SK-N-SH (cell line): ENCODE measurements at regions not wholly inside any gene's neighbourhood (a gene's known extent, or its start where the extent isn't known, plus 50 kb on each side); places are given as distances from the start of the nearest gene placed in this dataset.

Source experiments
- CTCF ChIA-PET: fragments of 300-600, 350-600 bp; formaldehyde crosslinking; extraction: SDS; loops from one replicate; lab custom pipeline; 2021; lab: Yijun Ruan, JAX
- POLR2A ChIA-PET: fragments of 350-600 bp; sonication (Branson Sonifier 250); formaldehyde crosslinking; extraction: SDS; loops from one replicate; lab custom pipeline; 2020; ENCODE audit warnings: antibody characterized with exemption, inconsistent platforms; lab: Yijun Ruan, JAX
- DNase-seq: peaks from one replicate; pipeline ENCODE4 v3.0.0; 2012
- H2AFZ ChIP-seq: fragments of 200-600 bp; sonication (generic); 2 replicates; pipeline ENCODE4 v1.8.1; 2016; ENCODE audit warnings: antibody characterized with exemption, mild to moderate bottlenecking, low read depth
- H3F3A ChIP-seq: fragments of 200-600 bp; sonication (generic); replicated peaks from 2 replicates; pipeline ENCODE3; 2016; ENCODE audit warnings: antibody characterized with exemption, mild to moderate bottlenecking; ENCODE audit not compliant: insufficient read depth
- H3K27ac ChIP-seq, 2 experiments: fragments of 200-500 bp in 1 of 2; fragments of 200-600 bp in 1 of 2; sonication (Bioruptor generic) in 1 of 2; sonication (generic), shearing (Covaris generic) in 1 of 2; 2 replicates each; pipeline versions ENCODE4 v1.5.1 to v1.6.1; 2014 to 2016; ENCODE audit warnings: low read depth in 2 of 2, inconsistent platforms in 1 of 2, low read length in 1 of 2, mild to moderate bottlenecking in 1 of 2, mixed read lengths in 1 of 2
- H3K27me3 ChIP-seq: fragments of 200-600 bp; sonication (generic), shearing (Covaris generic); 2 replicates; pipeline ENCODE4 v1.6.1; 2016; ENCODE audit warnings: mixed run types; ENCODE audit not compliant: insufficient read depth
- H3K36me3 ChIP-seq, 2 experiments: fragments of 200-500 bp in 1 of 2; fragments of 200-600 bp in 1 of 2; sonication (Bioruptor generic) in 1 of 2; sonication (generic) in 1 of 2; replicated peaks in 1 of 2; 2 replicates each; pipeline versions ENCODE3 to v1.5.1; 2014 to 2016; ENCODE audit warnings: low read length in 1 of 2, mild to moderate bottlenecking in 1 of 2; ENCODE audit not compliant: insufficient read depth in 2 of 2, control insufficient read depth in 1 of 2
- H3K4me1 ChIP-seq, 2 experiments: fragments of 200-500 bp in 1 of 2; fragments of 200-600 bp in 1 of 2; sonication (Bioruptor generic) in 1 of 2; sonication (generic), shearing (Covaris generic) in 1 of 2; 2 replicates each; pipeline versions ENCODE4 v1.5.1 to v1.6.1; 2014 to 2016; ENCODE audit warnings: low read depth in 1 of 2, low read length in 1 of 2, mixed run types in 1 of 2; ENCODE audit not compliant: insufficient read depth in 2 of 2, control insufficient read depth in 1 of 2
- H3K4me2 ChIP-seq: fragments of 200-600 bp; sonication (generic), shearing (Covaris generic); 2 replicates; pipeline ENCODE4 v1.6.1; 2017; ENCODE audit warnings: mixed run types
- H3K4me3 ChIP-seq, 2 experiments: fragments of 200-500 bp in 1 of 2; fragments of 200-600 bp in 1 of 2; sonication (Bioruptor generic) in 1 of 2; sonication (generic), shearing (Covaris generic) in 1 of 2; 2 replicates each; pipeline versions ENCODE4 v1.5.1 to v1.8.1; 2014 to 2016; ENCODE audit warnings: low read depth in 2 of 2, inconsistent platforms in 1 of 2, low read length in 1 of 2, mild to moderate bottlenecking in 1 of 2, mixed read lengths in 1 of 2, moderate library complexity in 1 of 2
- H3K79me2 ChIP-seq: fragments of 200-600 bp; sonication (generic); 2 replicates; pipeline ENCODE4 v1.8.1; 2017; ENCODE audit warnings: mild to moderate bottlenecking; ENCODE audit not compliant: insufficient read depth
- H3K9ac ChIP-seq: fragments of 200-600 bp; sonication (generic); 2 replicates; pipeline ENCODE4 v1.6.1; 2017; ENCODE audit warnings: mixed run types
- H3K9me2 ChIP-seq: fragments of 200-600 bp; sonication (generic); 2 replicates; pipeline ENCODE4 v1.6.1; 2017; ENCODE audit warnings: mixed run types
- H3K9me3 ChIP-seq: fragments of 200-600 bp; sonication (generic); 2 replicates; pipeline ENCODE4 v1.6.1; 2017; ENCODE audit warnings: mixed run types, mild to moderate bottlenecking, moderate library complexity
- H4K20me1 ChIP-seq: fragments of 200-600 bp; sonication (generic); 2 replicates; pipeline ENCODE4 v1.6.1; 2017; ENCODE audit warnings: mild to moderate bottlenecking, mixed run types; ENCODE audit not compliant: insufficient read depth
- CHD2 ChIP-seq: fragments of 150-350 bp; IDR thresholded peaks from 2 replicates; pipeline ENCODE4 v1.6.1; 2018; ENCODE audit warnings: low read length; ENCODE audit not compliant: partially characterized antibody
- ELF1 ChIP-seq: IDR thresholded peaks from 2 replicates; pipeline ENCODE4 v1.4.0; 2012
- FOSL2 ChIP-seq: IDR thresholded peaks from 2 replicates; pipeline ENCODE4 v1.4.0; 2012; ENCODE audit warnings: low read depth, mild to moderate bottlenecking, moderate library complexity, borderline replicate concordance
- FOXM1 ChIP-seq: IDR thresholded peaks from 2 replicates; pipeline ENCODE4 v1.4.0; 2012; ENCODE audit warnings: low read depth, mild to moderate bottlenecking
- GABPA ChIP-seq: IDR thresholded peaks from 2 replicates; pipeline ENCODE4 v1.4.0; 2012; ENCODE audit warnings: low read depth, mild to moderate bottlenecking
- GATA2 ChIP-seq: sonication (generic); formaldehyde crosslinking; IDR thresholded peaks from 2 replicates; pipeline ENCODE4 v1.5.0; 2020; ENCODE audit warnings: mild to moderate bottlenecking, missing genetic modification reagents
- JUND ChIP-seq: IDR thresholded peaks from 2 replicates; pipeline ENCODE4 v1.4.0; 2012
- MEF2A ChIP-seq: IDR thresholded peaks from 2 replicates; pipeline ENCODE4 v1.4.0; 2012; ENCODE audit warnings: low read depth, borderline replicate concordance
- MXI1 ChIP-seq: IDR thresholded peaks from 2 replicates; pipeline ENCODE4 v1.6.1; 2012; ENCODE audit warnings: mild to moderate bottlenecking, low read depth, low read length, improper control_type of control experiment
- NFIC ChIP-seq: IDR thresholded peaks from 2 replicates; pipeline ENCODE4 v1.4.0; 2012; ENCODE audit warnings: borderline replicate concordance
- POLR2AphosphoS5 ChIP-seq: IDR thresholded peaks from 2 replicates; pipeline ENCODE4 v1.6.1; 2012; ENCODE audit warnings: low read depth, low read length
- RAD21 ChIP-seq: IDR thresholded peaks from 2 replicates; pipeline ENCODE4 v1.6.1; 2012; ENCODE audit warnings: mild to moderate bottlenecking, low read length
- RFX5 ChIP-seq: IDR thresholded peaks from 2 replicates; pipeline ENCODE4 v1.6.1; 2012; ENCODE audit warnings: mild to moderate bottlenecking, improper control_type of control experiment, low read length
- SMC3 ChIP-seq: IDR thresholded peaks from 2 replicates; pipeline ENCODE4 v1.6.1; 2012; ENCODE audit warnings: low read depth, low read length, improper control_type of control experiment
- TAF1 ChIP-seq: IDR thresholded peaks from 2 replicates; pipeline ENCODE4 v1.6.1; 2012; ENCODE audit warnings: low read depth, mild to moderate bottlenecking, low read length, moderate library complexity, borderline replicate concordance
- TCF12 ChIP-seq: IDR thresholded peaks from 2 replicates; pipeline ENCODE4 v1.4.0; 2012
- TEAD4 ChIP-seq: IDR thresholded peaks from 2 replicates; pipeline ENCODE4 v1.4.0; 2012; ENCODE audit warnings: mild to moderate bottlenecking, borderline replicate concordance; ENCODE audit not compliant: insufficient read depth
- USF1 ChIP-seq: IDR thresholded peaks from 2 replicates; pipeline ENCODE4 v1.4.0; 2012; ENCODE audit warnings: low read depth, borderline replicate concordance
- WGBS: methylation state at CpG from one replicate; pipeline ENCODE4 v1.1.6; 2017; ENCODE audit warnings: low lambda C conversion rate; 5-methylcytosine and 5-hydroxymethylcytosine counted together
- TF ChIP-seq, protein P1 (sequence below): IDR thresholded peaks from 2 replicates; pipeline ENCODE4 v1.4.0; 2012; ENCODE audit warnings: low read depth
- TF ChIP-seq, protein P2 (sequence below): fragments of 150-350 bp; IDR thresholded peaks from 2 replicates; pipeline ENCODE4 v1.6.1; 2017; ENCODE audit warnings: antibody characterized with exemption, low read length, low read depth, borderline replicate concordance
- TF ChIP-seq, protein P3 (sequence below): IDR thresholded peaks from 2 replicates; pipeline ENCODE4; 2012

- no peaks in the 10 kb centered on the region for H3K79me2 ChIP-seq
- H3K4me3 ChIP-seq: no peak overlapping the region
- POLR2A ChIA-PET: no interaction called here
- H3K27me3 ChIP-seq: no peaks in the 10 kb centered on the region
- H3F3A ChIP-seq: no peaks in the 10 kb centered on the region
- no peak overlapping the region for H3K27ac ChIP-seq
- no peak for DNase-seq
- no peaks in the 10 kb centered on the region for H4K20me1 ChIP-seq
- H3K4me1 ChIP-seq: peaks cover 0 to 6% of the 10 kb centered on the region in 2 experiments; a peak in 1 of 4 replicates
- TF ChIP-seq, protein P1, sequence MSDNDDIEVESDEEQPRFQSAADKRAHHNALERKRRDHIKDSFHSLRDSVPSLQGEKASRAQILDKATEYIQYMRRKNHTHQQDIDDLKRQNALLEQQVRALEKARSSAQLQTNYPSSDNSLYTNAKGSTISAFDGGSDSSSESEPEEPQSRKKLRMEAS: no peak
- TF ChIP-seq ELF1: no peak
- no peak for TF ChIP-seq RAD21
- no peak for TF ChIP-seq POLR2AphosphoS5
- TF ChIP-seq MXI1: no peak
- TF ChIP-seq FOXM1: no peak
- TF ChIP-seq MEF2A: no peak
- TF ChIP-seq, protein P2, sequence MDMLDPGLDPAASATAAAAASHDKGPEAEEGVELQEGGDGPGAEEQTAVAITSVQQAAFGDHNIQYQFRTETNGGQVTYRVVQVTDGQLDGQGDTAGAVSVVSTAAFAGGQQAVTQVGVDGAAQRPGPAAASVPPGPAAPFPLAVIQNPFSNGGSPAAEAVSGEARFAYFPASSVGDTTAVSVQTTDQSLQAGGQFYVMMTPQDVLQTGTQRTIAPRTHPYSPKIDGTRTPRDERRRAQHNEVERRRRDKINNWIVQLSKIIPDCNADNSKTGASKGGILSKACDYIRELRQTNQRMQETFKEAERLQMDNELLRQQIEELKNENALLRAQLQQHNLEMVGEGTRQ: no peak
- TF ChIP-seq USF1: no peak
- TF ChIP-seq JUND: no peak
- CTCF ChIA-PET: no interaction called here
- H3K9me2 ChIP-seq: no peaks in the 10 kb centered on the region
- WGBS: 62% methylated on average over 22 of the region's 22 CpGs
- no peaks in the 10 kb centered on the region for H3K9me3 ChIP-seq
- no peak overlapping the region for H3K4me2 ChIP-seq
- no peaks in the 10 kb centered on the region for H3K36me3 ChIP-seq
- no peak overlapping the region for H3K9ac ChIP-seq
- no peak overlapping the region for H2AFZ ChIP-seq
Measured at GRCh38 chr16:79658301-79659033, 57.9 kb upstream of the MAF start.

- TF ChIP-seq TCF12 (no peak), TEAD4 (no peak), USF1 (no peak), FOSL2 (no peak), SMC3 (no peak), CHD2 (no peak), TAF1 (no peak), GABPA (no peak), NFIC (no peak), RFX5 (no peak), GATA2 (no peak), JUND (no peak)
- TF ChIP-seq, protein P3, sequence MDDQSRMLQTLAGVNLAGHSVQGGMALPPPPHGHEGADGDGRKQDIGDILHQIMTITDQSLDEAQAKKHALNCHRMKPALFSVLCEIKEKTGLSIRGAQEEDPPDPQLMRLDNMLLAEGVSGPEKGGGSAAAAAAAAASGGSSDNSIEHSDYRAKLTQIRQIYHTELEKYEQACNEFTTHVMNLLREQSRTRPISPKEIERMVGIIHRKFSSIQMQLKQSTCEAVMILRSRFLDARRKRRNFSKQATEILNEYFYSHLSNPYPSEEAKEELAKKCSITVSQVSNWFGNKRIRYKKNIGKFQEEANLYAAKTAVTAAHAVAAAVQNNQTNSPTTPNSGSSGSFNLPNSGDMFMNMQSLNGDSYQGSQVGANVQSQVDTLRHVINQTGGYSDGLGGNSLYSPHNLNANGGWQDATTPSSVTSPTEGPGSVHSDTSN: no peak
- no peak overlapping the region for H3K4me3 ChIP-seq
- no peaks in the 10 kb centered on the region for H3K36me3 ChIP-seq
- peaks cover 0 to 15% of the 10 kb centered on the region in 2 experiments; a peak in 1 of 4 replicates for H3K4me1 ChIP-seq
- no peak overlapping the region for H2AFZ ChIP-seq
- ChIA-PET CTCF (no interaction called here), POLR2A (no interaction called here)
- WGBS: 73% methylated on average over 6 of the region's 6 CpGs
- no peak overlapping the region for H3K4me2 ChIP-seq
- H3F3A ChIP-seq: no peaks in the 10 kb centered on the region
- no peak overlapping the region for H3K9ac ChIP-seq
- no peaks in the 10 kb centered on the region for H3K9me2 ChIP-seq
- H4K20me1 ChIP-seq: no peaks in the 10 kb centered on the region
- H3K27me3 ChIP-seq: no peaks in the 10 kb centered on the region
- no peak overlapping the region for H3K27ac ChIP-seq
- no peaks in the 10 kb centered on the region for H3K79me2 ChIP-seq
- no peak for DNase-seq
- H3K9me3 ChIP-seq: no peaks in the 10 kb centered on the region
Measured at GRCh38 chr16:79656553-79657115, 56.1 kb upstream of the MAF start.
